GM19239 (cell line): ENCODE measurements at regions not wholly inside any gene's neighbourhood (a gene's known extent, or its start where the extent isn't known, plus 50 kb on each side); places are given as distances from the start of the nearest gene placed in this dataset.

ENCODE experiments used
- DNase-seq: peaks from one replicate; pipeline ENCODE4 v3.0.0; 2011; ENCODE audit warnings: low spot score; ENCODE audit not compliant: insufficient read length
- FAIRE-seq: peaks from 2 replicates; lab custom pipeline; 2011; peaks lifted over from hg19 to GRCh38; lab: Jason Lieb, UNC

GRCh38 chr4:111618908-111619307, 526.3 kb upstream of the FAM241A start:
- DNase-seq (no peak), FAIRE-seq (no peak)

GRCh38 chr4:111628437-111628836, 516.8 kb upstream of the FAM241A start:
- no peak for DNase-seq
- no peak for FAIRE-seq

- peak; percentile 44 for FAIRE-seq
- DNase-seq = no peak
These were observed 514.5 kb upstream of the FAM241A start for GRCh38 chr4:111630705-111631104.

- FAIRE-seq = peak; percentile 54
- DNase-seq = no peak
These were observed 513.8 kb upstream of the FAM241A start for GRCh38 chr4:111631215-111631999.

GRCh38 chr4:111632641-111633151, 512.6 kb upstream of the FAM241A start:
- DNase-seq = no peak

GRCh38 chr4:111633663-111634266, 511.5 kb upstream of the FAM241A start:
- no peak for FAIRE-seq
- no peak for DNase-seq

More at GRCh38 chr4:111632641-111633151, 512.6 kb upstream of the FAM241A start:
- no peak for FAIRE-seq

GRCh38 chr4:111635646-111636045, 509.6 kb upstream of the FAM241A start:
- FAIRE-seq = no peak

GRCh38 chr4:111636961-111637585, 508.2 kb upstream of the FAM241A start:
- FAIRE-seq = no peak
- no peak for DNase-seq

More at GRCh38 chr4:111635646-111636045, 509.6 kb upstream of the FAM241A start:
- DNase-seq = no peak

- FAIRE-seq (no peak), DNase-seq (no peak)
These were observed 506.0 kb upstream of the FAM241A start for GRCh38 chr4:111639120-111639690.

- DNase-seq = no peak
- no peak for FAIRE-seq
These were observed 505.4 kb upstream of the FAM241A start for GRCh38 chr4:111639876-111640275.

GRCh38 chr4:111641813-111642579, 503.3 kb upstream of the FAM241A start:
- DNase-seq (peak; percentile 28), FAIRE-seq (peak; percentile 89)

- no peak for FAIRE-seq
- DNase-seq = no peak
These were observed 497.2 kb upstream of the FAM241A start for GRCh38 chr4:111648056-111648455.

- FAIRE-seq = no peak
- DNase-seq = no peak
These were observed 495.9 kb upstream of the FAM241A start for GRCh38 chr4:111649308-111649707.

- no peak for FAIRE-seq
- no peak for DNase-seq
These were observed 495.1 kb upstream of the FAM241A start for GRCh38 chr4:111650146-111650545.

- FAIRE-seq = no peak
These were observed 494.6 kb upstream of the FAM241A start for GRCh38 chr4:111650674-111651086.

GRCh38 chr4:111652236-111652635, 493.0 kb upstream of the FAM241A start:
- FAIRE-seq = no peak

More at GRCh38 chr4:111650674-111651086, 494.6 kb upstream of the FAM241A start:
- no peak for DNase-seq

GRCh38 chr4:111652986-111653385, 492.3 kb upstream of the FAM241A start:
- DNase-seq (no peak), FAIRE-seq (no peak)

More at GRCh38 chr4:111652236-111652635, 493.0 kb upstream of the FAM241A start:
- DNase-seq = no peak

GRCh38 chr4:111662496-111662895, 482.8 kb upstream of the FAM241A start:
- FAIRE-seq = no peak
- DNase-seq = no peak

- DNase-seq = no peak
- no peak for FAIRE-seq
These were observed 480.8 kb upstream of the FAM241A start for GRCh38 chr4:111664308-111664945.
